Stimulated activated memory B cell treated with anti-CD40 and anti-IgM and Interleukin-4, amounts not matched to agents 10 μg/mL and 1 μg/mL and 100 μg/mL, for 72 hours (primary cell): ENCODE measurements at regions not wholly inside any gene's neighbourhood (a gene's known extent, or its start where the extent isn't known, plus 50 kb on each side); places are given as distances from the start of the nearest gene placed in this dataset.

Experiments
- ATAC-seq: fragments of 150-1000 bp; cut with Tn5 transposase; 2 replicates; pipeline ENCODE4 v1.10.0; 2021
- H3K27ac Mint-ChIP-seq: one replicate; pipeline ENCODE4 v1.8.0; 2022; ENCODE audit warnings: mild to moderate bottlenecking, mixed read lengths
- H3K27me3 Mint-ChIP-seq: one replicate; pipeline ENCODE4 v1.8.0; 2022; ENCODE audit warnings: mixed read lengths
- H3K36me3 Mint-ChIP-seq: one replicate; pipeline ENCODE4 v1.8.0; 2022; ENCODE audit warnings: mixed read lengths
- H3K4me1 Mint-ChIP-seq: one replicate; pipeline ENCODE4 v1.8.0; 2022; ENCODE audit warnings: mixed read lengths
- H3K4me3 Mint-ChIP-seq: one replicate; pipeline ENCODE4 v1.8.0; 2022; ENCODE audit warnings: mild to moderate bottlenecking, moderate library complexity, mixed read lengths
- H3K9me3 Mint-ChIP-seq: one replicate; pipeline ENCODE4 v1.8.0; 2022; ENCODE audit warnings: mixed read lengths

DNA sequence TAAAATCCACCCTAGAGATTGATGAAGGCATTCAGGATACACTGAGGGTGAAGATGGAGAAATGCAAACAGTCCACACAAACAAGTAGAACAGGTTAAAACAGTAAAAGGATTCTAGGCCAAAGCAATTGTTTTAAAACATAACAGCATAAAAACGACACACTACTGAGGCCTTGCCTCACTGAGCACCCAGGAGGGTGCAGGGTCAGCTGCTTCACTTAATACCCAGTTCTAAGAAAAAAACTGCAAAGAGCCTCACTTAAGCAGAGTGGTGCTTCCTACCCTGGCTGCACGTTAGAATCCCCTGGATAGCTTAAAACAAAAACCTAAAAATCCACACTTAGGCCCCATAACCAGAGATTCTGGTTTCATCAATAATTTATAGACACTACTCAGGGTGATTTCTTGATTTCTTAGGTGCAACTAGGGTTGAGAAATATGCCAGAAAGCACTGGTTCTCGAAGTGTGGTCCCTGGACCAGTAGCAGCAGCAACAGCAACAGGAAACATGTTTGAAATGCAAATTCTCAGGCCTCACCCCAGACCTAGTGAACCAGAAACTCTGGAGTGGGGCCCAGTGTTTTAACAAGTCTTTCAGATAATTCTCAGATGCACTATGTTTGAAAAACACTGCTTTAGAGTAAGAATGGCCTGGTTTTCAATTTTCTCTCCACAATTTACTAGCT is 279.1 kb downstream of the ZEB2 start:
- peak; percentile 94 for ATAC-seq
- H3K4me3 Mint-ChIP-seq = peak overlapping the region; percentile 21
- no peaks in the 10 kb centered on the region for H3K27me3 Mint-ChIP-seq
- H3K36me3 Mint-ChIP-seq = no peaks in the 10 kb centered on the region
- H3K9me3 Mint-ChIP-seq = peaks cover 5% of the 10 kb centered on the region
- peaks cover 69% of the 10 kb centered on the region for H3K4me1 Mint-ChIP-seq
- peak overlapping the region; percentile 90 for H3K27ac Mint-ChIP-seq

- Mint-ChIP-seq H3K9me3 (peaks cover 5% of the 10 kb centered on the region), H3K27me3 (no peaks in the 10 kb centered on the region), H3K4me1 (peaks cover 75% of the 10 kb centered on the region), H3K4me3 (no peak overlapping the region), H3K36me3 (peaks cover 5% of the 10 kb centered on the region), H3K27ac (peak overlapping the region; percentile 90)
- no peak for ATAC-seq
Measured at GRCh38 chr2:144239726-144240125, 280.2 kb downstream of the ZEB2 start.

DNA sequence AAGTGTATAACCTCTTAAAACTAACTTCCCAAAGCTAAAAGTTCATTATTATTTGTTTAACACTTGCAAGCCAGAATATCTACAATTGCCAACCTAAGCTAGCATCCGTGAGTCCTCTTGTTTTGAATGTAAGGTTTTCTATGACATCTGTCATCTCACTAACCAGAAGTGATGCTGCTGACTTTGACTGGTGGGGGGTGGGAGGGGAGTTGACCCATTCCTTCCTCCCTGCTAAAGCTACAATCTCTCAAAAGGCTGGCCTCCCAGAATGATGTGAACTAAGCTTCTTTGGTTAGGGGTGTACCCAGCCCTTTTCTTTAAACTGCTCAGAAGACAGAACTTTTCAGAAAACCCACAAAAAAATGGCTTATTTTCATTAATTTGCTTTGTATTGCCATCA is 280.6 kb downstream of the ZEB2 start:
- H3K36me3 Mint-ChIP-seq = peaks cover 9% of the 10 kb centered on the region
- H3K4me1 Mint-ChIP-seq = peaks cover 77% of the 10 kb centered on the region
- H3K27ac Mint-ChIP-seq = peak overlapping the region; percentile 90
- H3K4me3 Mint-ChIP-seq = no peak overlapping the region
- H3K27me3 Mint-ChIP-seq = no peaks in the 10 kb centered on the region
- ATAC-seq = no peak
- H3K9me3 Mint-ChIP-seq = peaks cover 5% of the 10 kb centered on the region

DNA sequence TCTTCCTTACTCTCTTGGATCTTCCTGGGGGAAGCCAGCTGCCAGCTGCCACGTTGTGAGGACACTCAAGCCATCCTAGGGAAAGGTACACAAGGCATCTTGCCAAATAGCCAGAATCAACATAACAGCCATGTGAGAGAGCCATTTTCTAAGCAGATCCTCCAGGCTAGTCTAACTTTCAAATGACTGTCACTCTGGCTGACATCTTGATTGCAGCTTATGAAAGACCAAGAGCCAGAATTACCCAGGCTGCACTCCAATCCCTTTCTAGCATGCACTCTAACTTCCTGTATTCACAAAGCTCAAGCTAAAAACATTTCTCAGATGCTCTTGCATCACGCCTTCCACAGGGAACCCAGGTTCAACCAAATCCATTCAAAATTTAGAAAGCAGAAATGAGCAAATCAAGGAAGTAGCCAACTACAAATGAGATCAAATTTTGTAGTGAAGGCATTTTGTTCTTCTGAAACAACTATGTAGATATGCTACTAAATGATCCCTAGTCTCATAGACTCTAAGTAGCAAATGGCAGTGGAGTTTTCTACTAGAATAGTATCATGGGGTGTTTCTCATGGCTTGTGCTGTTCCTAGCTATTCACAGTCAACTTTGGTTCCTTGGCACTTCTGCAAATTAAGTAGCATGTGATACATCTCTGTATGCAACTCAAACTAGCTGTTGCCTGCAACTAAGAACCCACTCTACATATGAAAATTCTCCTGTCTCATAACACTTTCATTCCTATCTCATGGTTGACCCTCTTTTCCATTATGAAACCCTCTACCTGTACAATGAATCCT is 281.9 kb downstream of the ZEB2 start:
- Mint-ChIP-seq H3K27ac (peak overlapping the region; percentile 90), H3K36me3 (peaks cover 9% of the 10 kb centered on the region), H3K4me1 (peaks cover 83% of the 10 kb centered on the region), H3K4me3 (no peak overlapping the region), H3K27me3 (no peaks in the 10 kb centered on the region), H3K9me3 (peaks cover 5% of the 10 kb centered on the region)
- no peak for ATAC-seq

- peaks cover 5% of the 10 kb centered on the region for H3K9me3 Mint-ChIP-seq
- H3K27ac Mint-ChIP-seq = peak overlapping the region; percentile 90
- H3K4me3 Mint-ChIP-seq = no peak overlapping the region
- peaks cover 9% of the 10 kb centered on the region for H3K36me3 Mint-ChIP-seq
- H3K4me1 Mint-ChIP-seq = peaks cover 83% of the 10 kb centered on the region
- H3K27me3 Mint-ChIP-seq = no peaks in the 10 kb centered on the region
- ATAC-seq = no peak
Measured at GRCh38 chr2:144237108-144237507, 282.8 kb downstream of the ZEB2 start.

DNA sequence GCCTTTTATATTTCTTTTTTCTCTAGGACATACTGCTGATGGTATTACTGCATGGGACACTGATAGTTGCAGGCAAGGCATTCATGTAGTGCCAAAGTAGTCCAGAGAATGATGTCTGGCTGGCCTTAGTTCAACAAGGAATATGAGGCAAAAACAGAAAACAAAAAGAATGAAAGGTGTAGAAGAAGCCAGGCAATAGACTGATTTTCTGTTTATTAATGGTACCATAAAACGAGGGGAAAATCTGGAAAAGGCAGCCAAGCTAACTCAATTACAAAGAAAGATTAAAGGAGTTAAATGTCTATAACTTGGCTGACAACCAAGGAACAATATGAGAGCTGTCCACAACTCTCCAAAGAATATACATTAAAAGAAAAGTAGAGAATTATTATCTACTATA is 284.9 kb downstream of the ZEB2 start:
- H3K4me1 Mint-ChIP-seq = peaks cover 70% of the 10 kb centered on the region
- H3K9me3 Mint-ChIP-seq = peaks cover 5% of the 10 kb centered on the region
- no peaks in the 10 kb centered on the region for H3K27me3 Mint-ChIP-seq
- peak overlapping the region; percentile 70 for H3K27ac Mint-ChIP-seq
- H3K36me3 Mint-ChIP-seq = peaks cover 9% of the 10 kb centered on the region
- ATAC-seq = no peak
- H3K4me3 Mint-ChIP-seq = no peak overlapping the region

DNA sequence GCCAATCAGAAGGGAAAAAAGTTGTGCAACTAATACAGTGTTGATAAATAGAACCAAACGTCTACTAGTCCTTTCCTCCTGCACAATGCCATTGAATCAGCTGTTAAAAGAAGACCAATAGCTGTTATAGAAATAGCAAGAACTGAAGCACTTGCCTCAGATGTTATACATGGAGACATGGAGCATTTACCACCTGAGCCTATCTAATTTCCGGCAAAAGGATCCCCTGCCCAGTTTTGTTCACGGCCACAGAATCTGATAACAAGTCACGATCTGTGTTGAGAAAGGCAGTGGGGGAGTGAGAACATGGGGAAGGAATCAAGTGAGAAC is 285.4 kb downstream of the ZEB2 start:
- no peak overlapping the region for H3K4me3 Mint-ChIP-seq
- H3K27me3 Mint-ChIP-seq = no peaks in the 10 kb centered on the region
- H3K9me3 Mint-ChIP-seq = peaks cover 5% of the 10 kb centered on the region
- H3K27ac Mint-ChIP-seq = peak overlapping the region; percentile 70
- peaks cover 64% of the 10 kb centered on the region for H3K4me1 Mint-ChIP-seq
- H3K36me3 Mint-ChIP-seq = peaks cover 9% of the 10 kb centered on the region
- no peak for ATAC-seq

DNA sequence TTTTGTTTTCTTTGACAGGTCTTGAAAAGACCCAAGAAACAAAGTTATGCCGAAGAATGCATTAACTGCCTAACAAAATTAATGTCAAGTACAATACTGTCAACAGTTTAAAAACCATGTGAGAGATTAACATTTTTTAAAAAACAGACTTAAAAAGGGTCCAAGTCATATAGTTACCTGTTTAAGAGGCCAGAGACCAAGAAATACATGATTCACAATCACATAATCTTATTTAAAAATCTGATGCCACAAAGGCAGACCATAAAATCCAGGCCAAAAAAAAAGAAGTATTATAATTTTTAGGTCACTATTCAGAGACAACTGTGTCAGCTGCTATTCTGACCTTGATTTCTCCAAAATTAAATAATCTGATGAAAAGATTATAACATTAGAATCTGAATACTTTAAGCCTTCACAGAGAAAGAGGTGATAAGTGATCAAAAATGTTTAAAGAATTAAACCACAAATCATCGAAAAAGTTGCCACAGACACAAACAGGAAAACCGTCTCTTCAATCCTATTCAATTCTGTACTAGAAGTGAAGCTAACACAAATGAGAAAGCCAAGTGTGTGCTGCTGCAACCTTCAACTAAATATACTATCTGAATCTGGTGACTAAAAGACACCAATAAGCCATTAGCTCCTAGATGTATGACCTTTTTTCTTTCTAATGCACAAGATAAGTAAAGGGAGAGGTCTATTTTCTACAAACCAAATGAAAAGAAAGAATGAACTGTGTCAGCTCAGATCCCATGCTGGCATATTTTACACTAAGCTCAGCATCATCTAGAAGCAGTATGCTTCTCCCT is 286.0 kb downstream of the ZEB2 start:
- ATAC-seq = no peak
- peak overlapping the region; percentile 70 for H3K27ac Mint-ChIP-seq
- peaks cover 5% of the 10 kb centered on the region for H3K9me3 Mint-ChIP-seq
- H3K4me1 Mint-ChIP-seq = peaks cover 58% of the 10 kb centered on the region
- peaks cover 14% of the 10 kb centered on the region for H3K36me3 Mint-ChIP-seq
- H3K27me3 Mint-ChIP-seq = no peaks in the 10 kb centered on the region
- no peak overlapping the region for H3K4me3 Mint-ChIP-seq

- H3K36me3 Mint-ChIP-seq = peaks cover 20% of the 10 kb centered on the region
- no peak overlapping the region for H3K4me3 Mint-ChIP-seq
- H3K9me3 Mint-ChIP-seq = no peaks in the 10 kb centered on the region
- H3K27me3 Mint-ChIP-seq = no peaks in the 10 kb centered on the region
- ATAC-seq = no peak
- peak overlapping the region; percentile 70 for H3K27ac Mint-ChIP-seq
- H3K4me1 Mint-ChIP-seq = peaks cover 52% of the 10 kb centered on the region
Measured at GRCh38 chr2:144233317-144233716, 286.6 kb downstream of the ZEB2 start.

GRCh38 chr2:144230448-144231085 is 289.4 kb downstream of the ZEB2 start:
- no peak for ATAC-seq
- Mint-ChIP-seq H3K27me3 (no peaks in the 10 kb centered on the region), H3K27ac (no peak overlapping the region), H3K9me3 (no peaks in the 10 kb centered on the region), H3K36me3 (peaks cover 23% of the 10 kb centered on the region), H3K4me3 (no peak overlapping the region), H3K4me1 (peaks cover 33% of the 10 kb centered on the region)

DNA sequence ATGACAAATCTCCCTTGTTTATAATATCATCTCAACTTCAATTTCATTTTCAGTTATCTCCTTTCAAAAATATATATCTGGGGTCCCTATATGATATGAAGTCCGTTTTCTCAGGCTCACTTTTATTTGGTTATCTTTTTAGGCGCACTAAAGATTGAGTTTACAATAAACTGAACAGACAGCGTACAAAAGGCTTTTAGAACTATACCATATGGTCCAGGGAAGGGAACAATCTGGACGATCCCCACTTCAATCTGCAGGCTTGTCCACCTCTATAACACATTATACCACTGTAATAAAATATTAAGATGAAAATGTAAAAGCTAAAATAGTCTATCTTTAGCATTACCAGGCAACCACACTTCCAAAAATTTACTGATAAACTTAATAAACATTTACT is 289.9 kb downstream of the ZEB2 start:
- Mint-ChIP-seq H3K4me1 (peaks cover 30% of the 10 kb centered on the region), H3K4me3 (no peak overlapping the region), H3K9me3 (no peaks in the 10 kb centered on the region), H3K27me3 (no peaks in the 10 kb centered on the region), H3K36me3 (peaks cover 25% of the 10 kb centered on the region), H3K27ac (no peak overlapping the region)
- ATAC-seq = no peak

DNA sequence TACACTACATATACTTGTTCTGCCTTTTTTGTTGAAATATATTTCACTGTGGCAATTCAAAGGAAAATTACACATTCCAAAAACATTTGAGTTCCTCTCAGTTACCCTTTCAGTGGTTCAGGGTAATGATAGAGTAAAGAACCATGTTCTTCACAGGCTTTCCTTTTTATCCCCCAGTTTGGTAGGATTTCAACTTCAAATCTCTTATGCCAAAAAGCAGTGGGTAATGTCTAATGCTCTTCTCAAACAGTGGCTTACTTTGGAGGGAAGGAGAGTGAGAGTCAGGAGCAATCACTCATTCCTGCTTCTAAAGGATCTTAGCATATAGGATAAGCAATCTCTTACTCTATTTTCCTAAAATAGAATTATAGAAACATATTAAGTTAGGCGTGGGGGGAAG is 290.6 kb downstream of the ZEB2 start:
- Mint-ChIP-seq H3K4me3 (no peak overlapping the region), H3K27ac (no peak overlapping the region), H3K27me3 (no peaks in the 10 kb centered on the region), H3K4me1 (peaks cover 23% of the 10 kb centered on the region), H3K9me3 (no peaks in the 10 kb centered on the region), H3K36me3 (peaks cover 18% of the 10 kb centered on the region)
- ATAC-seq = no peak

DNA sequence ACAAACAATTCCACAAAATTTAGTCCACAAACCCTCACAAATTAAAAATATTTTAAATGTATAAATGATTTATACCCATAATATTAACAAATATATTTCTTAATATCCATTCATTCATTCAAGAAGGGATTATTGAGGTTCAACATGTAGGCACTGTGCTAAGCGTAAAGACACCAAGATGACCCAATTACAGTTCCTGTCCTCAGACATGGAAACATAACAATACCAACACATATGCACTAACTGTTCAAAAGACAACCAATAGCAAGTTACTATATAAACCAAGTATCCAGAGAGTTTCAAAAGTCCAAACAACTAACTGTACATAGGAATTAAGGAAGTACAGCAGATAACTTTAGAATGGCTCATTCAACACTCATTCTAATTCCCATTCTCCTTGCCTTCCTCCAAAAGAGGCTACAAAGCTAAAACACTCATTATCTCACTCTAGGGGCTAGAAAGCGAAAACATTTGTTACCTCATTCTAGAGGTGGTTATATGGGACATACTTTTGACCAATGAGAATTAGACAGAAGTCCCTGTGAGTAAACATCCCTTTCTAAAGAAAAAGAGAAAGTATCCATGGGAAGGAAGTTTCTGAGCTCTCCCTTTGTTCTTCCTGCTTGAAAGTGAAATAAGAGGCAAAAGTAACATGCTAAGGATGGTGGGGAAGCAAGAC is 292.4 kb downstream of the ZEB2 start:
- H3K27me3 Mint-ChIP-seq = no peaks in the 10 kb centered on the region
- peaks cover 7% of the 10 kb centered on the region for H3K4me1 Mint-ChIP-seq
- no peak overlapping the region for H3K4me3 Mint-ChIP-seq
- no peak for ATAC-seq
- no peaks in the 10 kb centered on the region for H3K9me3 Mint-ChIP-seq
- H3K27ac Mint-ChIP-seq = no peak overlapping the region
- peaks cover 18% of the 10 kb centered on the region for H3K36me3 Mint-ChIP-seq

DNA sequence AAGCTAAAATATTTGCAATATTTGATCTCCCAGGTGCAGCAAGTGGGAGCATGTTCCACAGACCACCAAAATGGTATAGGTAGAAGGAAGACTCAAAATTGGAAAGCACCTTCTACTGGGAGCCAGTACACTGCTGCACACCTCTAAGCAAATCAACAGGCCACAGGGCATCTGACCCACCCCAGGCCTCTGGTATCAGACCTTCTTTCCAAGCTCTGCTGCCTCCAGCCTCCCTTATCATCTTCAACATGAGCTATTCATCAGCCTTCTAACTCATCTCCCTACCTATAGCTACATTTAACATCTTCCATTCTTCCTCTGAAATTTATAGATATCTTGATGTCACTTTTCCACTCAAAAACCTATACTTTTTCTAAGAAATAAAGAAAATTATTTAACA is 294.8 kb downstream of the ZEB2 start:
- H3K4me1 Mint-ChIP-seq = no peaks in the 10 kb centered on the region
- no peak overlapping the region for H3K27ac Mint-ChIP-seq
- H3K36me3 Mint-ChIP-seq = peaks cover 18% of the 10 kb centered on the region
- no peaks in the 10 kb centered on the region for H3K9me3 Mint-ChIP-seq
- no peak for ATAC-seq
- no peaks in the 10 kb centered on the region for H3K27me3 Mint-ChIP-seq
- H3K4me3 Mint-ChIP-seq = no peak overlapping the region

- H3K27ac Mint-ChIP-seq = no peak overlapping the region
Measured at GRCh38 chr2:144224472-144224871, 295.4 kb downstream of the ZEB2 start.

More at GRCh38 chr2:144224472-144224871, 295.4 kb downstream of the ZEB2 start:
- Mint-ChIP-seq H3K4me1 (no peaks in the 10 kb centered on the region), H3K4me3 (no peak overlapping the region), H3K36me3 (peaks cover 18% of the 10 kb centered on the region), H3K27me3 (no peaks in the 10 kb centered on the region), H3K9me3 (no peaks in the 10 kb centered on the region)
- no peak for ATAC-seq
